ENCODE measurements at regions not wholly inside any gene's neighbourhood (a gene's known extent, or its start where the extent isn't known, plus 50 kb on each side); places are given as distances from the start of the nearest gene placed in this dataset.

- H3K9ac ChIP-seq (ENCODE audit: low read depth, low read length): no peak overlapping the region
- H2AK9ac ChIP-seq (replicated peaks; ENCODE audit: low read depth, low read length, poor library complexity): no peak overlapping the region
- no peaks in the 10 kb centered on the region for H3K9me3 ChIP-seq (ENCODE audit: control insufficient read depth, insufficient read depth, low read length)
- H2BK5ac ChIP-seq (ENCODE audit: low read depth, low read length, poor library complexity, severe bottlenecking): no peak overlapping the region
- H3K27ac ChIP-seq (ENCODE audit: insufficient read depth, low read length): no peak overlapping the region
- no peak overlapping the region for H2BK120ac ChIP-seq (ENCODE audit: low read depth, low read length)
- H3K79me1 ChIP-seq (ENCODE audit: low read depth in 1 of 2, low read length in 2 of 2): no peaks in the 10 kb centered on the region
- no peak overlapping the region for H4K8ac ChIP-seq (ENCODE audit: low read depth in 2 of 2, low read length in 2 of 2)
- H3K4me1 ChIP-seq (ENCODE audit: control insufficient read depth, insufficient read depth, low read length): no peaks in the 10 kb centered on the region
- POLR2A ChIA-PET (ENCODE audit: unreplicated experiment): no interaction called here
- ATAC-seq (ENCODE audit: low read depth): no peak
- no peak overlapping the region for H3K4ac ChIP-seq (ENCODE audit: low read depth, low read length)
- H3K23ac ChIP-seq (ENCODE audit: low read depth, low read length): no peak overlapping the region
- no peak for DNase-seq
- no TSS peak for BruUV-seq (replicated peaks)
- no peak overlapping the region for H4K91ac ChIP-seq (ENCODE audit: insufficient read depth, low read depth, low read length)
- in situ Hi-C loops (cut with MboI; ENCODE audit: low sequenced_read_pairs) (no loop called here), intact Hi-C loops (cut with micrococcal nuclease) (no loop called here), dilution Hi-C loops (cut with HindIII; ENCODE audit: low sequenced_read_pairs, unreplicated experiment) (no loop called here)
- H2AK5ac ChIP-seq (ENCODE audit: low read depth, low read length): no peak overlapping the region
- TF ChIP-seq RFX5 (IDR thresholded peaks at IDR 0.05; ENCODE audit: low read depth, low read length) (no peak), FOS (IDR thresholded peaks at IDR 0.05; ENCODE audit: low read depth, low read length) (no peak), NFE2L2 (IDR thresholded peaks at IDR 0.05; ENCODE audit: low read depth, low read length) (no peak), MXI1 (IDR thresholded peaks at IDR 0.05; ENCODE audit: borderline replicate concordance, low read depth, low read length) (no peak), MAZ (IDR thresholded peaks at IDR 0.05; ENCODE audit: borderline replicate concordance, low read depth, low read length) (no peak), USF2 (IDR thresholded peaks at IDR 0.05; ENCODE audit: low read depth, low read length) (no peak), BHLHE40 (IDR thresholded peaks at IDR 0.05; ENCODE audit: low read depth, low read length) (no peak), ELK1 (IDR thresholded peaks at IDR 0.05; ENCODE audit: borderline replicate concordance, low read depth, low read length) (no peak), RAD21 (IDR thresholded peaks at IDR 0.05; ENCODE audit: low read length) (no peak), MAFK (IDR thresholded peaks at IDR 0.05; ENCODE audit: low read depth, low read length) (no peak)
- H4K20me1 ChIP-seq (ENCODE audit: insufficient read depth, low read length): no peaks in the 10 kb centered on the region
- H4K5ac ChIP-seq (ENCODE audit: low read depth, low read length): no peak overlapping the region
- H3K18ac ChIP-seq (ENCODE audit: low read depth, low read length): no peak overlapping the region
- H2BK15ac ChIP-seq (ENCODE audit: low read depth, low read length): no peak overlapping the region
- H3K4me2 ChIP-seq (ENCODE audit: low read depth, low read length): no peak overlapping the region
- H3K27me3 ChIP-seq (ENCODE audit: control insufficient read depth, insufficient read depth, low read length): no peaks in the 10 kb centered on the region
- no peaks in the 10 kb centered on the region for H3K9me1 ChIP-seq (ENCODE audit: insufficient read depth, low read length)
- H3K56ac ChIP-seq (ENCODE audit: extremely low read depth, insufficient read depth, low read length): no peak overlapping the region
- CTCF ChIA-PET: interaction anchor here (0.8 kb wide), 1 partner anchor 28 kb away, joined by 3 read pairs; no protein-coding TSS in a partner anchor
- no peak overlapping the region for H2BK20ac ChIP-seq (ENCODE audit: low read depth, low read length)
- no peak overlapping the region for H3K4me3 ChIP-seq (ENCODE audit: insufficient read depth, low read depth, low read length)
- no peak overlapping the region for H3K14ac ChIP-seq (replicated peaks; ENCODE audit: low read depth, low read length)
- H2AFZ ChIP-seq (replicated peaks; ENCODE audit: low read length, poor library complexity): no peak overlapping the region
- H3K36me3 ChIP-seq (ENCODE audit: control insufficient read depth, insufficient read depth, low read length): no peaks in the 10 kb centered on the region
These were observed 345.3 kb upstream of the NCAM1 start for GRCh38 chr11:112615891-112616290.
